HG03520 (cell line): ENCODE measurements at regions not wholly inside any gene's neighbourhood (a gene's known extent, or its start where the extent isn't known, plus 50 kb on each side); places are given as distances from the start of the nearest gene placed in this dataset.
"Not testable (repeated sequence)": the region's sequence is repeated elsewhere in the genome, so short reads cannot be mapped to it uniquely, and the experiment has no call there.

Experiments
- ATAC-seq: cut with Tn5 transposase; IDR thresholded peaks from one replicate; pipeline ENCODE4 v1.9.1; 2021; ENCODE audit warnings: mild to moderate bottlenecking, moderate library complexity; ENCODE audit not compliant: unreplicated experiment

DNA sequence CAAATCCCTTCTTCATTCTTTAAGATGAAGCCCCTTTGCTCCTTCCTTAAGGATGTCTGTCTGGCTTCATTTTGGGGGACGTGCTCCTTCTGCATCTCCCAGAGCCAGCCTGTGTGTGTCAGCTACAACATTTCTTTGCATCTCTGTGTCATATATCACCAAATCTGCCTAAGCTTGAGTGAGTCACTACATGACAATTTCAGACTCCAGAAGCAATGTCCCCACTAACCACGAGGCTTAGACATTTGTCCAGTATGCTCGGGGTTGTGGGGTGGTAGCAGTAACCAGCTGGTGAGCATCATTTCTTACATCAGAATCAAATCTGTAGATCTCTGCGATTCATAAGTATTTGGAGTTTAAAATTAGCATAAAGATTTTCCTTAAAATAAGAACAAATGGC, 54.1 kb upstream of the USP14 start:
- ATAC-seq = not testable (repeated sequence)

DNA sequence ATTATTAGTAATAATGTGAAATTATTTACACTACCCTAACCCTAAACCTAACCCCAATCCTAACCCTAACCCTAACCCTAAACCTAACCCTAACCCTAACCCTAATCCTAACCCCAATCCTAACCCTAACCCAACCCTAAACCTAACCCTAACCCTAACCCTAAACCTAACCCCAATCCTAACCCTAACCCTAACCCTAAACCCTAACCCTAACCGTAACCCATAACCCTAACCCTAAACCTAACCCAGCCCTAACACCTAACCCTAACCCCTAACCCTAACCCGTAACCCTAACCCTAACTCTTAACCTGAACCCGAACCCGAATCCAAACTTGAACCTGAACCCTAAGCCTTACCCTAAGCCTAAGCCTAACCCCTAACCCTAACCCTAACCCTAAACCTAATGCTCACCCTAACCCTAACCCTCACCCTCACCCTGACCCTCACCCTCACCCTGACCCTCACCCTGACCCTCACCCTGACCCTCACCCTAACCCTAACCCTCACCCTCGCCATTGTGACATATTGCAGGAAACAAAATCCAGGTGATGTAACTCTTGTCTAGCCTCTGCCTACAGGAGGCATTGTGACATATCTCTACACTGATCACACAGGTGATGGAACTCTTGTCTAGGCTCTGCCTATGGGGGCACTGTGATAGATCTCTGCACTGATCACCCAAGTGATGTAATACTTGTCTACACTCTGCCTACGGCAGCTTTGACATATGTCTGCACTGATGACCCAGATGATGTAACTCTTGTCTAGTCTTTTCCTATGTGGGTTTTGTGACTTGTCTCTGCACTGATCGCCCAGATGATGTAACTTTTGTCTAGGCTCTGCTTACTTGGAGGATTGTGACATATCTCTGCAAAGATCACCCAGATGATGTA, 53.0 kb upstream of the USP14 start:
- ATAC-seq = not testable (repeated sequence)

DNA sequence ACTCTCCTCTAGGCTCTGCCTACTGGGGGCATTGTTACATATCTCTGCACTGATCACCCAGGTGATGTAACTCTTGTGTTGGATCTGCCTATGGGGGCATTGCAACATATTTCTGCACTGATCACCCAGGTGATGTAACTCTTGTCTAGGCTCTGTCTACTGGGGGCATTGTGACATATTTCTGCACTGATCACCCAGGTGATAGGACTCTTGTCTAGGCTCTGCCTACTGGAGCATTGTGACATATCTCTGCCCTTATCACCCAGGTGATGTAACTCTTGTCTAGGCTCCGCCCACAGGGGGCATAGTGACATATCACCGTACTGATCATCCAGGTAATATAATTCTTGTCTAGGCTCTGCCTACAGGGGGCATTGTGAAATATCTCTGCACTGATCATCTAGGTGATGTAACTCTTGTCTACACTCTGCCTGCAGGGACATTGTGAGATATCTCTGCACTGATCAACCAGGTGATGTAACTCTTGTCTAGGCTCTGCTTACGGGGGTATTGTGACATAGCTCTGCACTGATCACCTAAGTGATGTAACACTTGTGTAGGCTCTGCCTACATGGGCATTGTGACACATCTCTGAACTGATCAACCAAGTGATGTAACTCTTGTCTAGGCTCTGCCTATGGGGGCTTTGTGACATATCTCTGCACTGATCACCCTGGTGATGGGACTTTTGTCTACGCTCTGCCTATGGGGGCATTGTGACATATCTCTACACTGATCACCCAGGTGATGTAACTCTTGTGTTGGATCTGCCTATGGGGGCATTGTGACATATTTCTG, 52.1 kb upstream of the USP14 start:
- not testable (repeated sequence) for ATAC-seq

DNA sequence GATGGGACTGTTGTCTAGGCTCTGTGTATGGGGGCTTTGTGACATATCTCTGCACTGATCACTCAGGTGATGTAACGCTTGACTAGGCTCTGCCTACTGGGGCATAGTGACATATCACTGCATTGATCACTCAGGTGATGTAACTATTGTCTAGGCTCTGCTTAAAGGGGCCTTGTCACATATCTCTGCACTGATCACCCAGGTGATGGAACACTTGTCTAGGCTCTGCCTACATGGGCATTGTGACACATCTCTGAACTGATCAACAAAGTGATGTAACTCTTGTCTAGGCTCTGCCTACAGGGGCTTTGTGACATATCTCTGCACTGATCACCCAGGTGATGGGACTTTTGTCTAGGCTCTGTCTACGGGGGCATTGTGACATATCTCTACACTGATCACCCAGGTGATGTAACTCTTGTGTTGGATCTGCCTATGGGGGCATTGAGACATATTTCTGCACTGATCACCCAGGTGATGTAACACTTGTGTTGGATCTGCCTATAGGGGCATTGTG, 51.4 kb upstream of the USP14 start:
- not testable (repeated sequence) for ATAC-seq

DNA sequence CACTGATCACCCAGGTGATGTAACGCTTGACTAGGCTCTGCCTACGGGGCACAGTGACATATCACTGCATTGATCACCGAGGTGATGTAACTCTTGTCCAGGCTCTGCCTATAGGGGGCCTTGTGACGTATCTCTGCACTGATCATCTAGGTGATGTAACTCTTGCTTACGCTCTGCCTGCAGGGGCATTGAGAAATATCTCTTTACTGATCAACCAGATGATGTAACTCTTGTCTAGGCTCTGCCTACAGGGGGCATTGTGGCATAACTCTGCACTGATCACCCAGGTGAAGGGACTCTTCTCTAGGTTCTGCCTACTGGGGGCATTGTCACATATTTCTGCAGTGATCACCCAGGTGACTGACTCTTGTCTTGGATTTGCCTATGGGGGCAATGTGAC, 50.9 kb upstream of the USP14 start:
- ATAC-seq = not testable (repeated sequence)

DNA sequence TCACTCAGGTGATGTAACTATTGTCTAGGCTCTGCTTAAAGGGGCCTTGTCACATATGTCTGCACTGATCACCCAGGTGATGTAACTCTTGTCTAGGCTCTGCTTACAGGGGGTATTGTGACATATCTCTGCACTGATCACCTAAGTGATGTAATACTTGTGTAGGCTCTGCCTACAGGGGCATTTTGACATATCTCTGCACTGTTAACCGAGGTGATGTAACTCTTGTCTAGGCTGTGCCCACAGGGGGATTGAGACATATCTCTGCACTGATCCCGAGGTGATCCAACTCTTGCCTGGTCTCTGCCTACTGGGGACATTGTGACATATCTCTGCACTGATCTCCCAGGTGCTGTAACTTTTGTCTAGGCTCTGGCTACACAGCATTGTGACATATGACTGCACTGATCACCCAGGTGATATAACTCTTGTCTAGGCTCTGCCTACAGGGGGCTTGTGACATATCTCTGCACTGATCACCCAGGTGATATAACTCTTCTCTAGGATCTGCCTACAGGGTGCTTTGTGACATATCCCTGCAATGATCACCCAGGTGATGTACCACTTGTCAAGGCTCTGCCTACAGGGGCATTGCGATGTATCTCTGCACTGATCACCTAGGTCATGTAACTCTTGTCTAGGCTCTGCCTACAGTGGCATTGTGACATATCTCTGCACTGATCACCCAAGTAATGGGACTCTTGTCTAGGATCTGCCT, 50.3 kb upstream of the USP14 start:
- peak; percentile 39 for ATAC-seq
